Activated T-cell treated with anti-CD3 and anti-CD28 coated beads, Interleukin-2, amount 50 U/mL, for 48 hours (primary cell): ENCODE measurements at regions not wholly inside any gene's neighbourhood (a gene's known extent, or its start where the extent isn't known, plus 50 kb on each side); places are given as distances from the start of the nearest gene placed in this dataset.

Source experiments
- DNase-seq, 2 experiments: peaks; one replicate each; pipeline ENCODE4 v3.0.0-alpha.2; 2020

DNA sequence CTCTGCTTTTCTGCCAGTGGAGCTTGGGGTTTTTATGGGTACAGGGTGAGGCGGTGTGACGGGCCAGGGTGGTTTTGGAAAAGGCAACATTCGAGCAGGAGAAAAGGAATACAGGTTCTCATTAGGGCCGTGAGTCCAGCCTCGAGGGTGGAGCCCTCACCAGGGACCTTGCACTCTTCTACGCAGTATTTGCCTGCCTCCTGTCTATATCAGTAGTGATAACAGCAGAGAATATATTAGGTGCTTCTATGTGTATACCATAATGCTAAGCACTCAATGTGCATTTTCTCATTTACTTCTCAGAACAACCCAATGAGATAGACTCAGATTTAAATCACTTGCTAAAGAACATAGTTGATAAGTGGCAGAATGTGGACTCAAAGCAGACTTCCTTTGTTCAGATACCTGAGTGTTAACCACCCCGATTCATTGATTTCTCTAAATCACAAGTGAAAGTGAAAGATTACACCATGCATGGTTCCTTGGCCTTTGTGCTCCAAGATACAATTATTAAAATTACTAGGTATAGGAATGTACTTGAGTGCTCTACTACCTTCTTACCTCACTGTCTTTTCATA, 403.9 kb downstream of the PCDH7 start:
- no peak for DNase-seq

DNA sequence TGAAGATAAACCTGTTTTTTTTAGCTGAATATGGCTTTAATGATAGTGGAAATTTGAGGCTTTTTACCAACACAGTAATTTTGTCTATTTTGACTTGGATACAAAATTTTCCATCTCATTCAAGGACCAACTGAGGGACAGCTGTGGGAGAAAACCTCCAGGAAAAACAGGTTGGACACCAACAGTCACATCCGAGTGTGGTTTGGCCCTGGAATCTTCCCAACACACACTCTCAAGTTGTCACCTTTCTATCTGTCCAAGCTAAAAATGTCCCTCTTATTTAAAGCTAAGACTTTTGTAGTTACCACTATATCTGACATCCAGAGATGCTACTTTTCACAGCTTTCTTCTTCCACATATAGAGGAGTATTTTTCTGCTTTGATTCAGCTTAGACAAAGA, 404.9 kb downstream of the PCDH7 start:
- DNase-seq, result no peak

DNA sequence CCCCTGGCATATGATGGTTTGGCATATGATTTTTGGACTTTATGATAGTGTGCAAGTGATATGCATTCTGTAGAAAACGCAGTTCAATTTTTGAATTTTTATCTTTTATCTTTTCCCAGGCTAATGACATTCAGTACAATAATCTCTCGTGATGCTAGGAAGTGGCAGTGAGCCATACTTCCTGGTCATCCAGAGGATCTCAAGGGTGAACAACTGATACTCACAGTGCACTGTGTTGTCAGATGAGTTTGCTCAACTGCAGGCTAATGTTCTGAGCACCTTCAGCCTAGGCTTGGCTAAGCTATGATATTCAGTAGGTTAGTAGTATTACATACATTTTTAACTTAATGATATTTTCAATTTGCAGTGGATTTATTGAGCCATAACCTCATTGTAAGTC, 405.3 kb downstream of the PCDH7 start:
- DNase-seq, result no peak

DNA sequence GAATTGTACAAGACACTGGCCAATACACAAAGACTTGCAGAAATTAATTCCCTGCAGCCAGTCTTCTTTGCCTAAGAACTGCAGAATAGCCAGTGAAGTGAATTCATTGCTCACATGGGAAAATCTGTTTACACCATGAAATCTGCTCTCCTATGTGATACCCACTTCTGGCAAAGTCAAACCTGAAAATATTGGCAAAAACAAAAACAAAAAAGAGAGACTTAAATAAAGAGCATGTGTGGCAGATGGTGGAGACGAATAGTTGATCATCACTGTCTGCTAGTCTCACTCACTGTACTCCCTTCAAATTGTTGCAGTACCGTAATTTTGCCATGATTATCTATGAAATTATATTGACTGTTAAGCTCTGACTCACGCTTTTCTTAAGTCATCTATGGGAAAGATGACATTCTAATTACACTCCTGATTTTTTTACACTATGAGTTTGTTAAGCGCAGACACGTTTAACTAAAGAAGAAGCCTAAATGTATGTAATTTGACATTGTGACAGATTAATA, 406.8 kb downstream of the PCDH7 start:
- no peak for DNase-seq

DNA sequence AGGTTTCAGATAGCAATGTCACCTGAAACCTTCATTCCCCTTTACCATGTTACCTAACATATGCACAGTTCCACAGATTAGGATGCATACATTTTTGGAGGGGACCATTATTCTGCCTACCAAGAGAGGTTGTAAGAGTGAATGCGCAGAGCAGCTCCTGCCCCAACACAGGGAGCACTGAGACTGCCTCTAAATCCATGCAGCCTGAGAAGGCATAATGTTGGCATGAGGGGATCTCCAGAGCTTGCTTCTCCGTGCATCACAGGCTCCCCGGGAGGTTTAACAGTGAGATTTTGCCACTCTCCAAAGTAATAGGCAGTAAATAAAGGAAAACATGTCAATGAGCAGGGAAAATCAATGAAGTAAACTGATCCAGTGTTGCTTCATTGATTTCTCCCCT, 410.8 kb downstream of the PCDH7 start:
- no peak for DNase-seq

DNA sequence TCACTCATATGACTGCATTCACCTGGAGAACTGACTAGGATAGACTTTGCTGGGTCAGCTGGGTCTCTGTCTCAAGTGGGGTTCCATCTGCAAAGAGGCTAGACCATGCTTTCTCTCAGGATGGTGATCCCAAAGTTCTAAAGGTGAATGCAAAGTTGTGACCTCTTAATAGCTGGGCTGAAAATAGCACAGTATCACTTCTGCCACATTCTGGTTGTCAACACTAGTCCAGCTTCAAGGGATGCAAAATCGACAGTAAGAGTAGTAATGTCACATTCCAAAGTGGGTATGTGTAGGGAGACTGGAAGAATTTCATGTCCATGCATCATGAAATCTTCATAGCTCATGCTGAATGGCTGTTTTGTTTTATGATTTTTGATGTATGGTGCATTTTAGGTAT, 414.6 kb downstream of the PCDH7 start:
- DNase-seq, result no peak

DNA sequence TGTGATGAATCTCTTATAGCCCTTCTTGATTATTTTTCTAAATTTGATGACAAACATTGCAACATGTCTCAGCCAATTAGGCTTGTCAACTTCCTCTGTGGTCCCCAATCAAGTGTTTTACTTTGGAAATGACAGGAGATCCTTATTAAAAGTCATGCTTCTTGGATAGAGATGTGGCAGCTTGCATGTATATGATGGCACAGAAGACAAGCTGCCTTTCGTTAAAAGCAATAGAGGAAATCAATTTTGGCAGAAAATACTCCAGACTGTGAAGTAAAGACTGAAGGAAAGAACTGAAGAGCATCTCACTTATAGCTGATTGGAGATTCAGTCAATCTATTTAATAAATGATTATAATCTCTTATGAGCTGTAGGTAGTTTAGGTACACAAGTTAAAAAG, 419.6 kb downstream of the PCDH7 start:
- no peak for DNase-seq

DNA sequence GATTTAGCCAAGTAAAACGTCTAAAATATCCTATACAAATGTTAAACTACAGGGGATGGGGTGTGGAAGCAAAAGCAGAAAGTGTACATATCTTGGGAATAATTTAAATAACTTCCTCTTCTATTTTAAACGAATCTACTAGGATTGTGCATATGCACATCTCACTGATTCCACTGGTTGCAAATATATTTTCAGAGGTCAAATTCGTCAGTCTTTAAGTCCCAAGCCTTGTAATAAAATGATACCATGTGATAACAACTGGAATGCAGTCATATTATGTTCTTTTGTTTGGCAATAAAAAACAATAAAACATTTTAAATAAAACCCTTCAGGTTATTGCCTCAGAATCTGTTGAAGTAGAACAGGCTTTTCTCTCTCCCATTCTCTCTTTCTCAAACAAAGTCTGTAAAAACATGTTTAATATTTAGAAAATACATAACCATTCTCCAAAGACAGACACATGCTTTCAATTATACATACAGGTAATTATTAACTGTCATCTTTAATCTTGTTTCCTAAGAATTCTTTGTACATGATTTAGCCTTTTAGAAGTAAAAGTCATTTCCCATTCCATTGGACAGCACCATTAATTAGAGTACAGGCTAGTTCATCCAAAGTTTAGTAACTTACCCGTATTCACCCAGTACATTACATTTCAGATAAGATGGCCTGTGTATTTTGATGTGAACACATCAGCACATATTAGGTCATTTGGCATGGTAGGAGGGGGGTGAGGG, 421.1 kb downstream of the PCDH7 start:
- DNase-seq, result no peak

DNA sequence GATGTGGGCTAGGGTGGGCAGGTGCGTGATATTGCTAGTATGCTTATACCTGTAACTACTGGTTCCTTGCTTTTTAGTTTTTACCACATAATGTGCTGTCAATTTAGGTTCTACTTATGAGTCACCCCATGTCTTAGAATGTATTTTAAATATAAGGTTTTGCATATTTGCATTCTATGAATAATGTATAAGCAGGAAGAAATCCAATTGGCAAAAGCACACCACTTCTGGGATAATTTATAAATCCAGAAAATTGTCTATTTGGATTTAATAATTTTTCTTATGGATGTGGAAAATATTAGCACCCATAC, 421.6 kb downstream of the PCDH7 start:
- DNase-seq, result no peak

DNA sequence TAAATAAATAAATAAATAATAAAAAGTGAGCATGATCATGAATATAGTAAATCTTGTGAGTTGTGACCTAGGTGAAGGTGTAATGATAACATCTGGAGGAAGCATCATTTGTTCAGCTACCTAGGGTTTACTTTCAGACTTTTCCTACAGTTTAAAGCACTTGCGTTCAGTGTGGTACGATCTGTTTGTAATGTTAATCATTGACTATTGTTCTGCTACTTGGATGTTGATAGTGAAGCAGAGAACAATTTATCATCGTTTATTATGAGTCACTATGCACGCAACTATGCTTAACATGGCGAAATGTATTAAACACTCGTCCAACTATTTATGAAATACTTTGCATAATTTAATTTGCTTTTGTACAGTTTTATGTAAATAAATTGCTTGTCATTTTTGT, 426.2 kb downstream of the PCDH7 start:
- DNase-seq, result no peak

DNA sequence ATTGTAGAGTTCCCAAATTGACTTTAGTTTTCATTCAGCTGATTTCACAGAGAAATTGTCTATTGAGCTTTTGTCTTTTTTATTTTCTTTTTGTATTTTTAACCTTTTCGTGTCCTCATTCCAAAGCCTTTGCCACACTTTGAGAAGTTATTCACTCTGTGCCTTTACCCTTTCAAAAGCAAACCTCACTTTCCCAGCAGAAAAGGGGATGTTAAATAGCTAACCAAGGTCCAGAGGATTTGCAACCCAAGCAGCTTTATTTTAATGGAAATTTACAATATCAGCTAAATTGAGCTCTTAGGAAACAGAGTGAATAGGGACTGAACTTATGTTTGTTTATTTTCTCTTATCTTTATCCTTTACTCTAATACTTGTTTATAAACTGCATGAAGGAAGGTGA, 428.8 kb downstream of the PCDH7 start:
- DNase-seq, result no peak

DNA sequence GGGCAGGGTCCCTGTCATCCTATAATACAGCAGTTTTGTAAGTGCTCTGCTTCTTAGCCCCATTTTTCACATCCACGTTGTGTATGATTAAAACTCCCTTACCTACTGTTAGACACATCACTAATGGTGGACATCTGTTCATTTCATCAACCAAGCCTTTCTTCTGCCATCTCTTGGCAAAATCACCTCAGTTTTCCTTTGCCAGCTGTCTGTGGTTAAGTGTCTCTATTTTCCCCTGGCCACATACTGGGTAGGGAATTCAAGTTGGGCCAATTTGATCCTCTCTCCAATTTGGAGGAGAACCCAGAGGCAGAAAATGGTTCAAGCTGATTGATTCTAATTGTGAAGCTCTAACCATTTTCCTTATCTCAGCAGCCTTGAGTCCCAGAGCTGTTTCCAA, 436.1 kb downstream of the PCDH7 start:
- DNase-seq, result no peak

DNA sequence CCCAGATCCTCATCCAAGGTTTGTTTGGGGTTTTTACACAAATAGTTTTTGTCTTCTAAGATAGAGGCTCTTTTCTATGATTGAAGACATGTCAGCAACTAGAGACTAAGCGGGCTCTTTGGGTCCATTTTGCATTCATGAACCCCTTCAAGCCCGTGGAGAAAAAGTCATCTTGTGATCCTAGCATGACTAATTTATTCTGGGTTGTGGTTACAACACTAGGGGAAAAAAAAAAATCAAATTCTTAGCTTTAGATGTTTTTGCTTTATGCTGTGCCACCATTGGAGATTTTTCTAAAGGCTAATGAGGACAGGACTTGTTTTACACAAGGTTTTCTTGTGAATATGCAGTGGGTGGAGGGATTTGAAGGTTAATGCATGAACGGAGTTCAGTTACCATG, 440.0 kb downstream of the PCDH7 start:
- no peak for DNase-seq

DNA sequence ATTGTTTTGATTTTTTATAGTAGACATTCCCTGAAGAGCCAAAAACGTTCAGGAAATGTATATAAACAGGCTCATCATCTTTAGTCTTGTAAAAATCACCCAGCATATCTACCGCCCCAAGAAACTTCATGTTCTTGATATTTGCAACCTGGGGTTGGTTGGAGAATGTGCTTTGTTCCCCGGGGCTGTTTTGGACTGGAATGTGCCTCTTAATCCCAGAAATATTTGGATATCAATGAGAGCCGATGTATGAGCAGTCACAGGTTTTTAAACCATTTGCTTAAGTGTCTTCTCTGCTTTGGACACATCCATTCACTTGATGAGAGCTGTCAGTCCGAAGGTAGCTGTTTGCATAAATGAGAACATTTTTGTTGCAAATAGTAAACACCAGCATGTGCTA, 449.7 kb downstream of the PCDH7 start:
- no peak for DNase-seq

DNA sequence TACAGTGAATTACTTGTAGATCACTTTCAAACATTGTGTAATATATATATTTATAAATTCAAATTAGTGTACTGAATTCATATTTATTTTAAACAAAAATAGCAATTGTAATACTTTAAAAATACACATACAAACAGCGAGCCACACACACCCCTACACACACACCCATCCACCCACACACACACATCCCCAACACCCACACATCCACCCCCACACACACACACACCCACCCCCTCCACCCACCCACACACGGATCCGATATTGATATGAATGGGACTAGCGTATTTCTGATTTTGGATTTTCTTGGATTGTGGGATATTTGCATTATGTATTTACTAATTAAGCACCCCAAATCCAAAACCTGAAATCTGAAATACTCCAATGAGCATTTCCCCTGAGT, 451.2 kb downstream of the PCDH7 start:
- no peak for DNase-seq

DNA sequence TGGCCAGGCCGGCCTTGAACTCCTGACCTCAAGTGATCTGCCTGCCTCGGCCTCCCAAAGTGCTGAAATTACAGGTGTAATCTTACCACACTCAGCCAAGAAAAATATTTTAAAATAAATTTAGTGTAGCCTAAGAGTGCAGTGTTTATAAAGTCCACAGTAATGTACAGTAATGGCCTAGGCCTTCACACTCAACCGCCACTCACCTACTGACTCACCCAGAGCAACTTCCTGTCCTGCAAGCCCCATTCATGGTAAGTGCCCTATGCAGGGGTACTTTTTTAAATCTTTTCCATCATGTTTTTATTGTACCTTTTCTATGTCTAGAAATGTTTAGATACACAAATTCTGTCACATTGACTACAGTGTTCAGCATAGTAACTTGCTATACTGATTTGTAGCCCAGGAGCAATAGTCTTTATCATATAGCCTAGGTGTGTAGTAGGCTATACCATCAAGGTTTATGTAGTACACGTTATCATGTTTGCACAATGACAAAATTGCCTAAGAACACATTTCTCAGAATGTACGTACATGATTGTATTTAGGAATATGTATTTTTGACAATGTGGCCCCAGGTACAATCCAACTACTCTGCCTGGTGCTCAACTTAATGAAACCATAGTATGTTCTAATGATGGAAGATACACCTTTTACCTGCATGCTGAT, 455.2 kb downstream of the PCDH7 start:
- DNase-seq, result no peak

DNA sequence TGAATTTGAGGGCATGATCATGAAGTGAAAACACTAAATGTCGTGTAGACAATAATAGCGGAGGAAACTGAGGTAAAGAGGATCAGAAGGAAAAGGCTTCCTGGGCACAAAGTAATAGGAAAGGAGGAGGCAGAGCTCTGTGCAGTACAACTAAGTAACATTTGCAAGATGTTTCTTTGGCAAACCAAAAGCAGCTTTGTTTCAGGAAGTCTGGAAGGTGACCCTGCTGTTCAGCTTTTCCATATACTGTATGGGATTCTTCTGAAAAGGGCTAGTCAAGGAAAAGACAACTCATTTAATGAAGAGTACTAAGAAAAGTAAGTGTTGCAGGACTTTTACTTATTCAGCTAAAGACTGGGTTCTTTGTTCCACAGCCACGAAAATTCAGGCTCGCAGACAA, 463.1 kb downstream of the PCDH7 start:
- no peak for DNase-seq

DNA sequence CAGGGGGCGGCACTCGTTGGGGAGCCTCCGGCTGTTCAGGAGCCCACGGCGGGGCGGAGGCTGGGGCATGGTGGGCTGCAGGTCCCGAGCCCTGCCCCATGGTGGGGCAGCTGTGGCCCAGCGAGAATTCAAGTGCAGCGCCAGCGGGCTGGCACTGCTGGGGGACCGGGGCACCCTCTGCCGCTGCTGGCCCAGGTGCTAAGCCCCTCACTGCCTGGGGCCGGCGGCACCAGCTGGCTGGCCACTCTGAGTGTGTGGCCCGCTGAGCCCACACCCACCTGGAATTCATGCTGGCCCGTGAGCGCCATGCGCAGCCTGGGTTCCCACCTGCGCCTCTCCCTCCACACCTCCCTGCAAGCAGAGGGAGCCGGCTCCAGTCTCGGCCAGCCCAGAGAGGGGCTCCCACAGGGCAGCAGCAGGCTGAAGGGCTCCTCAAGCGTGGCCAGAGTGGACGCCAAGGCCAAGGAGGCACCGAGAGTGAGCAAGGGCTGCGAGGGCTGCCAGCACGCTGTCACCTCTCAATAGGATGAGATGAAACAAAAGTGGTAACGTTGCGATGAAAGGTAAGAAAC, 464.9 kb downstream of the PCDH7 start:
- DNase-seq, result no peak

DNA sequence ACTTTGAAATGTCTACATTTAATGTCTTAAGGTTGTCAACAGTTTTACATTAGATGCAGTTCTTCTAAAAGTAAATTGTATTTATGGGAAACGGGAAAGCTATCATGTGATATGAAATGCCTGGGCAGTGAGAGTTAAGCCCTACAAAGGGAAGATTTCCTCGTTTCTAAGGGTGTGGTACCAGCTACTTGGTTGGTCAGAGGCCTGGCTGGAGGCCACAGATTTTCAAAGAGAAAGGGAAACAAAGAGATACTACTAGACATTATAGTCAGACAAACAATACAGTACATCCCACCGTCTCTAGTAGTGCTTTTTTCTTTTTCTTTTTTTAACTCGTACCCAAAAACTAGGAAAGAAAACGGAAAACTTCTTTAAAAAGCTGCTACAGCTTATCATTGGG, 467.8 kb downstream of the PCDH7 start:
- no peak for DNase-seq

DNA sequence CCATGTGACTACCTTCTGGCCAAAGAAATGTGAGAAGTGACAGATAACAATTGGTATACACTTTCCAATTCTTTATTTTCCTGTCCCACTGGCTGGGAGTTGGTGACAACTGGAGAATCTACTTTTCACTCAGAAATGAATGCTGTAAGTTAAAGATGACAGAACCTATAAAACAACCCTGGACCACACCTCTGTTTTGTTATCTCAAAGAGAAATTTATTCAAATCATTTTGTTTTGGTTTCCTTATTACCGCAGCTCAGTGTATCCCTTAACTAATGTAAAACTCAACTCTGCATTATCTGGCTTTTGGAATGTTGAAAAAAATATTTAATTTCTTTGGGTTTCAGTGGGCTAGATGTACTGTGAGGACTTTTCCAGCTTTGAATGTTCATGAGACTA, 469.8 kb downstream of the PCDH7 start:
- DNase-seq, result no peak

DNA sequence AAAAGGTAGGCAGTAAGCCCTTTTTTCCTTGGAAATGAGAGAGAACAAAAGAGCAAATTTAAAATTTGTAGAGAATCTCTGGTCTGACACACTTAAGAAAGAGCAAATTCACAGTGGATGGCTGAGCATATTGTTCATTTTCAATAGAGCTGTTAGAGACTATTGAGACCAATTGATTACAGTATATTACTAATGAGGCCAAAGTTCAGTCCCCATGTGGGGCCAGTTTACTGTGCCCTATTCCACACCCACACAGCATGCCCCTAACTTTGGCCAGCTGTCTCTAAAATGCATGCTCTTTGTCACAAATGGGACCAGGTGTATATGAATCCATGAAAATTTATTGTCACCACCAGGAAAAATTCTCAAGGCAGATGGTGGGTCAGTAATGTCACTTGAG, 470.5 kb downstream of the PCDH7 start:
- DNase-seq, result no peak

DNA sequence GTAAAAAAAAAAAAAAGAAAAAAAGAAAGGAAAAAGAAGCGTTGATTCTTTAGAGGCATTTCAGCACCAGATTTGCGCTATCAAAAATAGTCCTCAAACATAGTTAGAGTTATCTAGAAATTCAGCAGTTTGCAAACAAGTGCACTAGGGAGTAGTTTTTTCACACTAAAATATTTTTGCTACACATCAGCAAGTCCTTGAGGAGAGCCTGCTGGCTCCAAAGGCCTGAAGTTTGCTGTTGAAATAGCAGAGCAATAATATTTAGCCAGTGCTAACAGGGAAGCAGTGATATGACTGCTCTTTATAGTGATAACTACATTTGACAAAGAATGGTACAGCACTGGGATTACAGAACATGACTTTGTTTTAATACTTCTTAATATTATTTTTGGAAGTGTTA, 472.2 kb downstream of the PCDH7 start:
- no peak for DNase-seq

DNA sequence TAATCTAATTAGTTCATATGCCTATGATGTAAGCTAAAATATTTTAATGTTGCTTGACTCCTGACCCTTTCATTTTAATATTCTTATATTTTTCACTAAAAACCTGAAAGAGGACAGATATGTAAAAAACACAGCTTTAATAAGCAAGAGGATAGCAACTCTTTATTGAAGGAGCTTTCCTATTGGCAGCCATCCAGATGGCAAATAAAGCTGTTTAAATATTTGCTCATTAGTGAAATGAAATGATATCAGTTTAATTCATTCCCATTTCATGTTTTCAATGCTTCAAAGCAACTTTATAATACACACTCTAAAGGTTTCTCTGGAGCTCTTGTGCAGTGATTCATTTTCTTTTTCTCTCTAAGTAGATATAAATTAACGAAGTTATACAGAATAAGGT, 473.4 kb downstream of the PCDH7 start:
- DNase-seq, result no peak

DNA sequence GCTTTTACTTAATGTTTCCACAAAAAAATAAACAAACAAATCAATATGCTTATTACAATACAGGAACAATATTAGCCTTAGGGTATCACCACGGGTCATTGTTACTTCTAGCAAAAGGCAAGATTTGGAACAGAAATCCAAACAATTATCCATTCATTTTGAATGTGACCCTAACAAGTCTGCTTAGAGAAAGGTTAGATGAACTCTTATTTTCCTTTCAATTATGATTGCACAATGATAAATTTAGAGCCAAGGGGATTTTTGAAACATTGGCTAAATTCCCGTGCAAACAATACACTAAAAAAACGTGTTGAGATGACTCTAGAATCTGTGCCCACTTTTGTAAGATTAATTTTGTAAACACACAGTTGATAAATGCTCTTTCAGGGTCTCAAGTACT, 474.7 kb downstream of the PCDH7 start:
- DNase-seq, result no peak
